Bronchial epithelial cell (primary cell): ENCODE measurements at regions not wholly inside any gene's neighbourhood (a gene's known extent, or its start where the extent isn't known, plus 50 kb on each side); places are given as distances from the start of the nearest gene placed in this dataset.
"Not testable (repeated sequence)": the region's sequence is repeated elsewhere in the genome, so short reads cannot be mapped to it uniquely, and the experiment has no call there.

ENCODE experiments used
- DNase-seq: peaks from one replicate; pipeline ENCODE4 v3.0.0-alpha.2; 2010; ENCODE audit warnings: low read depth
- FAIRE-seq: peaks from 2 replicates; lab custom pipeline; 2011; peaks lifted over from hg19 to GRCh38; lab: Jason Lieb, UNC
- H3K27me3 ChIP-seq: 2 replicates; pipeline ENCODE4 v1.5.1; 2011; ENCODE audit warnings: low read length; ENCODE audit not compliant: control insufficient read depth, insufficient read depth
- H3K36me3 ChIP-seq: 2 replicates; pipeline ENCODE4 v1.5.1; 2011; ENCODE audit warnings: low read length; ENCODE audit not compliant: control insufficient read depth, insufficient read depth
- H3K4me3 ChIP-seq: 2 replicates; pipeline ENCODE4 v1.5.1; 2011; ENCODE audit warnings: mild to moderate bottlenecking, low read depth, low read length, control low read depth
- CTCF ChIP-seq: IDR thresholded peaks from 2 replicates; pipeline ENCODE4 v1.5.1; 2011; ENCODE audit warnings: mild to moderate bottlenecking, moderate library complexity, low read length, control low read depth, inconsistent platforms; ENCODE audit not compliant: insufficient read depth, severe bottlenecking

DNA sequence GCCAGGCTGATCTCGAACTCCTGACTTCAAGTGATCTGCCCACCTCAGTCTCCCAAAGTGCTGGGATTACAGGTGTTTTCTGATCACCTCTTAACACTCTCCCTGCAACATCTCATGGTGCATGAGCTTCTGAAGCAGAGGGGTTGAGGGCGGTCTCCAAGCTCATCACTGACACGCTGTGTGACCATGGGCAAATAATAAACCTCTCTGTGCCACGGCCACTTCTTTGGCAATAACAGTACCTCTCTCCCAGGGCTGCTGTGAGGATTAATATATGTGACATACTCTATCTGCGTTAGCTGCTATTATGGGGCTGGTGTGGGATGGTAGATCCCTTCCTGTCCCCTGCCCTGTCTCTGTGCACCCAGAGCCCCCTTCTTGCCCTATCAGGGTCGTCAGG is 62.9 kb upstream of the LHX5 start:
- Histone ChIP-seq H3K4me3 (no peak overlapping the region), H3K36me3 (no peaks in the 10 kb centered on the region), H3K27me3 (no peaks in the 10 kb centered on the region)
- TF ChIP-seq CTCF = no peak
- DNase-seq (no peak), FAIRE-seq (no peak)

GRCh38 chr12:113533842-113534375 is 62.2 kb upstream of the LHX5 start:
- no peaks in the 10 kb centered on the region for H3K27me3 ChIP-seq
- H3K4me3 ChIP-seq = no peak overlapping the region
- H3K36me3 ChIP-seq = no peaks in the 10 kb centered on the region
- TF ChIP-seq CTCF = no peak
- FAIRE-seq (peak; percentile 86), DNase-seq (no peak)

DNA sequence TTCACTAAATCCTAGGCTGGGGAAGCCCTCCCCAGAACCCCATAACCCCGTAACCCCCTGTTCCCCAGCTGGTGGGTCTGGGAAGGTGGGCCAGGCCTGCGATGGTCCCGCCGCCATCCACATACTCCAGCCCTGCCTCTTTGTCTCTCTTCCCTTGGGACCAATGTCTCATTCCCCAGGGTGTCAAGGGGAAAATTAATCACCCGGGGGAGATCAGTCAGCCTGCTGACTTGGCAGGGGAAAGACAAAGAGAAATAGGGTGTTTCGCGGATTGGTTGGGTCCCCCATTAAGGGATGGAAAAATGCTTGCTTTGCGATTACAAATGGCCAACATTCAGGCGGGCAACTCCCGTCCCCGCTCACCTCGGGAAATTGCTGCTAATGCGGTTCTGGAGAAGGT is 60.6 kb upstream of the LHX5 start:
- no peak overlapping the region for H3K4me3 ChIP-seq
- FAIRE-seq = no peak
- H3K27me3 ChIP-seq = no peaks in the 10 kb centered on the region
- TF ChIP-seq CTCF = no peak
- no peaks in the 10 kb centered on the region for H3K36me3 ChIP-seq
- DNase-seq = no peak

GRCh38 chr12:113531073-113531472 is 59.4 kb upstream of the LHX5 start:
- not testable (repeated sequence) for H3K4me3 ChIP-seq, FAIRE-seq, H3K27me3 ChIP-seq, H3K36me3 ChIP-seq, DNase-seq

GRCh38 chr12:113528606-113529293 is 57.1 kb upstream of the LHX5 start:
- FAIRE-seq (no peak), DNase-seq (no peak)
- H3K36me3 ChIP-seq = no peaks in the 10 kb centered on the region
- H3K27me3 ChIP-seq = no peaks in the 10 kb centered on the region
- no peak for TF ChIP-seq CTCF
- H3K4me3 ChIP-seq = no peak overlapping the region

DNA sequence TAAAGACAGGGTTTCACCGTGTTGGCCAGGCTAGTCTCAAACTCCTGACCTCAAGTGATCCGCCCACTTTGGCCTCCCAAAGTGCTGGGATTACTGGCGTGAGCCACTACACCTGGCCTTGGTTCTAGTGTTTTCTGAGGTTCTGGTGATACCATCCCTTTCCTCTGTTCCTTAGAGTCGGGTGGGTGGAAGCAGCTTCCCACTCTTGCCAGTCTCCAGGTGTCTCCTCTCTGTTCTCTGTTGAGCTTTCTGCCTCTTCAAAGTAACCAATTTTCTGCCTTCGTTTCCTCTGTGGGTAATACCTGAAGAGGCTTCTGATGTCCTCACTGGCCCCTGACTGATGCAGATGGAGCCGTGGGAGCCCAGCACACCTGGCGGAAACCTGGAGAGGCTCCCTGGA is 53.4 kb upstream of the LHX5 start:
- no peak for DNase-seq
- H3K27me3 ChIP-seq = peaks cover 2% of the 10 kb centered on the region
- FAIRE-seq = no peak
- H3K36me3 ChIP-seq = no peaks in the 10 kb centered on the region
- no peak for TF ChIP-seq CTCF
- H3K4me3 ChIP-seq = no peak overlapping the region
